Thymus (tissue), 11 donors: ENCODE measurements at regions not wholly inside any gene's neighbourhood (a gene's known extent, or its start where the extent isn't known, plus 50 kb on each side); places are given as distances from the start of the nearest gene placed in this dataset.

Experiments
- DNase-seq, 9 donors: peaks; one replicate each; pipeline ENCODE4 v3.0.0-alpha.2; 2013; ENCODE audit warnings: low spot score in 9 of 9, low read depth in 6 of 9, missing footprints in 1 of 9
- H3K27ac ChIP-seq, 2 donors: one replicate each; pipeline ENCODE4 v1.5.1; 2013; ENCODE audit warnings: control low read depth in 1 of 2, low read depth in 1 of 2, low read length in 1 of 2, mild to moderate bottlenecking in 1 of 2, moderate library complexity in 1 of 2
- H3K27me3 ChIP-seq, 2 donors: one replicate each; pipeline ENCODE4 v1.5.1; 2013; ENCODE audit warnings: low read length in 1 of 2; ENCODE audit not compliant: control insufficient read depth in 2 of 2, insufficient read depth in 1 of 2
- H3K36me3 ChIP-seq, 2 donors: one replicate each; pipeline ENCODE4 v1.5.1; 2013; ENCODE audit warnings: low read length in 1 of 2, mild to moderate bottlenecking in 1 of 2, moderate library complexity in 1 of 2; ENCODE audit not compliant: control insufficient read depth in 2 of 2, insufficient read depth in 2 of 2
- H3K4me1 ChIP-seq, 2 donors: one replicate each; pipeline ENCODE4 v1.5.1; 2013; ENCODE audit warnings: low read length in 2 of 2; ENCODE audit not compliant: control insufficient read depth in 2 of 2, insufficient read depth in 2 of 2
- H3K4me3 ChIP-seq, 2 donors: one replicate each; pipeline ENCODE4 v1.5.1; 2013; ENCODE audit warnings: low read length in 2 of 2, control low read depth in 1 of 2, mild to moderate bottlenecking in 1 of 2
- H3K9me3 ChIP-seq, 2 donors: one replicate each; pipeline ENCODE4 v1.5.1; 2013; ENCODE audit warnings: low read length in 1 of 2, mild to moderate bottlenecking in 1 of 2; ENCODE audit not compliant: control insufficient read depth in 2 of 2, insufficient read depth in 1 of 2
- WGBS: extraction: QIAGEN DNeasy Blood & Tissue Kit; methylation state at CpG from one replicate; pipeline ENCODE4 v1.1.7; 2013; 5-methylcytosine and 5-hydroxymethylcytosine counted together
- donor health status: healthy.

DNA sequence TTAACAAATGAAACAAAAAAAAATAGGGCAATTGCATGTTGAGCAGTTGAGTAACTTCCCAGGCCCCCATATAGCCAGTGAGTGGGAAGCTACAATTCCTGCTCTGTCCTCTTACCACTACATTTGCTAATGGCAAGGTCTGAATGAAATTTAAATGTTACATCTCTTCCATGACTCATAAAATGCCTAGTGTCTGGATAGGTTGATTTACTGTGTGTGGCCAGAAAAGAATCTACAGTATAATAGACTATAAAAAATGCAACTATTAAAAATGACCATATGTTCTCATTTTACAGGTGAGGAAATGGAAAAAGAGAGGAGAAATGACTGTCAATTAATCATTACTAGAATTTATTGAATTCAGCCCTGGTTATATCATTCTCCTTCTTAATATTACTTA is 1199.3 kb downstream of the CDH11 start:
- DNase-seq = no peak
- no peaks in the 10 kb centered on the region for H3K36me3 ChIP-seq
- H3K4me1 ChIP-seq = no peaks in the 10 kb centered on the region
- H3K4me3 ChIP-seq = no peak overlapping the region
- H3K9me3 ChIP-seq = peaks cover 0 to 7% of the 10 kb centered on the region in 2 donors
- H3K27ac ChIP-seq = no peak overlapping the region
- no peaks in the 10 kb centered on the region for H3K27me3 ChIP-seq

- H3K27me3 ChIP-seq = no peaks in the 10 kb centered on the region
- no peak overlapping the region for H3K4me3 ChIP-seq
- DNase-seq = no peak
- WGBS = 87% methylated on average over 3 of the region's 3 CpGs
- no peaks in the 10 kb centered on the region for H3K4me1 ChIP-seq
- peaks cover 0 to 7% of the 10 kb centered on the region in 2 donors for H3K9me3 ChIP-seq
- H3K36me3 ChIP-seq = no peaks in the 10 kb centered on the region
- H3K27ac ChIP-seq = no peak overlapping the region
These were observed 1200.0 kb downstream of the CDH11 start for GRCh38 chr16:63921737-63922295.

- no peaks in the 10 kb centered on the region for H3K9me3 ChIP-seq
- no peak for DNase-seq
- no peaks in the 10 kb centered on the region for H3K27me3 ChIP-seq
- no peak overlapping the region for H3K27ac ChIP-seq
- H3K36me3 ChIP-seq = no peaks in the 10 kb centered on the region
- 97% methylated on average over 1 of the region's 1 CpG for WGBS
- H3K4me3 ChIP-seq = no peak overlapping the region
- no peaks in the 10 kb centered on the region for H3K4me1 ChIP-seq
These were observed 1208.6 kb downstream of the CDH11 start for GRCh38 chr16:63913290-63913689.

- Histone ChIP-seq H3K9me3 (peaks cover 0 to 11% of the 10 kb centered on the region in 2 donors), H3K36me3 (no peaks in the 10 kb centered on the region), H3K4me3 (no peak overlapping the region), H3K4me1 (no peaks in the 10 kb centered on the region), H3K27ac (no peak overlapping the region), H3K27me3 (no peaks in the 10 kb centered on the region)
- WGBS = 92% methylated on average over 2 of the region's 2 CpGs
- DNase-seq = no peak
These were observed 1214.6 kb downstream of the CDH11 start for GRCh38 chr16:63907251-63907650.

DNA sequence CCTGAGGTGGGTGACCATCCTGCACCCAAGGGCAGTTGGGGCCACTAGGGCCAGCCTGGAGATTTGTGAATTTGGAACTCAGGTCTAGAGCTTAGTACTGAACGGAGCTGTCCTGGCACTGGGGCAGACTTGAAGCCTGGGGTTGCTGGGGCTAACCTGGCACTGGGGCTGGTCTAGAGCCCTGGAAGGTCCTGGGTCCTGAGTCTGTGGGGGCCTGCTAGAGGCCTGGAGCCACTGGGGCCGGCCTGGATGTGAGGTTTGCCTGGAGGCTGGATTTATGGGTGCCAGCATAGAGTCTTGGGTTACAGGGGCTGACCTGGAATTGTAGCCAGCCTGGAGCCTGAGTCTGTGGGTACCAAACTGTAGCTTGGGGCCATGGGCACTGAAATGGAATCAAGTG is 1216.9 kb downstream of the CDH11 start:
- H3K4me3 ChIP-seq = no peak overlapping the region
- peaks cover 0 to 11% of the 10 kb centered on the region in 2 donors for H3K9me3 ChIP-seq
- 86% methylated on average over 2 of the region's 2 CpGs for WGBS
- no peaks in the 10 kb centered on the region for H3K27me3 ChIP-seq
- H3K27ac ChIP-seq = no peak overlapping the region
- DNase-seq = no peak
- H3K36me3 ChIP-seq = no peaks in the 10 kb centered on the region
- no peaks in the 10 kb centered on the region for H3K4me1 ChIP-seq

DNA sequence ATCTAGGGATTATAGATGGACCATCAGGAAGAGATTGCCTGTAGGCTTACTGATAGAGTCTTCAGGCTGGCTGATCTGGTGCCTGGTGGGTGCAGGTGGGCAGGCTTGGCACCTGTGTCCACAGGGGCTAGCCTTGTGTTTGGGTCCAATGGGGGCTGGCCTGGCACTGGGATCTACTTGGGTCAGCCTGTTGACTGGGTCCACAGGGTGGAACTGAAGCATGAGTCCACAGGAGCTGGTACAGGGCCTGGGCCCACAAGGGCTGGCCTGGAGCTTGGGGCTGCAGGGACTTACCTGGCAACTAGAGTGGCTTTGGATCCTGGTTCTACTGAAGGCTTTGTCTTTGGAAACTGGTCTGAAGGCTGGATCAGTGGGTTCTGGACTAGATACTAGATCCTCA is 1217.7 kb downstream of the CDH11 start:
- H3K4me3 ChIP-seq = no peak overlapping the region
- no peak for DNase-seq

GRCh38 chr16:63896383-63897109 is 1225.3 kb downstream of the CDH11 start:
- DNase-seq = no peak
- Histone ChIP-seq H3K9me3 (no peaks in the 10 kb centered on the region), H3K27me3 (no peaks in the 10 kb centered on the region), H3K4me1 (no peaks in the 10 kb centered on the region), H3K27ac (no peak overlapping the region), H3K4me3 (no peak overlapping the region), H3K36me3 (no peaks in the 10 kb centered on the region)
- WGBS = 75% methylated on average over 2 of the region's 2 CpGs

More for the DNA sequence above, 1217.7 kb downstream of the CDH11 start:
- Histone ChIP-seq H3K4me1 (no peaks in the 10 kb centered on the region), H3K9me3 (peaks cover 0 to 11% of the 10 kb centered on the region in 2 donors), H3K36me3 (no peaks in the 10 kb centered on the region), H3K27me3 (no peaks in the 10 kb centered on the region), H3K27ac (no peak overlapping the region)

- Histone ChIP-seq H3K9me3 (no peaks in the 10 kb centered on the region), H3K4me3 (no peak overlapping the region), H3K27ac (no peak overlapping the region), H3K27me3 (no peaks in the 10 kb centered on the region), H3K36me3 (no peaks in the 10 kb centered on the region), H3K4me1 (no peaks in the 10 kb centered on the region)
- DNase-seq = no peak
These were observed 1231.1 kb downstream of the CDH11 start for GRCh38 chr16:63890723-63891122.

DNA sequence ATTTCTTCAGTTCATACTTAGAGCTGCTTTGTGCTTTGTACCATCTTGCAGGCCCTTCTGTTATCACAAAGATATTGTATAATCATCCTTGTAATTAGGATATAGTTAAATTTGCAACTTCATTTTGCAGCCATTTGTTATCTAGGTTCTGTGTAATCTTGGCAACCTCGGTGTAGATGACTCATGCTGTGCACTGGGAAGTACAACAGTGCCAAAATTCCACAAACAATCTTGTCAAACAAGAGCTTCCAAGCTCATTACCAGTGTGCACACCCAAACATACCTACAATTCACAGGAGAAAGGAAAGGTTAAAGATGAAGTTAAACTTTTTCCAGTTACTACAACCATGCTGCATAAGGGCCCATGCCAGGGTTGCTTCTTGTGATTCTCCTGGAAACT is 1231.8 kb downstream of the CDH11 start:
- WGBS = 68% methylated on average over 1 of the region's 1 CpG
- Histone ChIP-seq H3K9me3 (no peaks in the 10 kb centered on the region), H3K4me3 (no peak overlapping the region), H3K27me3 (no peaks in the 10 kb centered on the region), H3K27ac (no peak overlapping the region), H3K36me3 (no peaks in the 10 kb centered on the region), H3K4me1 (no peaks in the 10 kb centered on the region)
- no peak for DNase-seq
